Liver (tissue), 8 donors: ENCODE measurements at regions not wholly inside any gene's neighbourhood (a gene's known extent, or its start where the extent isn't known, plus 50 kb on each side); places are given as distances from the start of the nearest gene placed in this dataset.

Source experiments
- DNase-seq: peaks from one replicate; pipeline ENCODE4 v3.0.0-alpha.2; 2017; ENCODE audit warnings: low spot score
- H3K27ac ChIP-seq, 2 donors: one replicate each; pipeline ENCODE4 v1.7.0; 2013; ENCODE audit warnings: inconsistent platforms in 2 of 2, low read length in 2 of 2, control low read depth in 1 of 2, low read depth in 1 of 2, mild to moderate bottlenecking in 1 of 2
- H3K27me3 ChIP-seq, 4 donors: one replicate each; pipeline versions ENCODE4 v1.6.1 to v1.7.0; 2013; ENCODE audit warnings: low read length in 3 of 4, inconsistent platforms in 1 of 4, mild to moderate bottlenecking in 1 of 4, moderate library complexity in 1 of 4; ENCODE audit not compliant: control insufficient read depth in 4 of 4, insufficient read depth in 4 of 4
- H3K36me3 ChIP-seq, 4 donors: one replicate each; pipeline versions ENCODE4 v1.6.1 to v1.7.0; 2013; ENCODE audit warnings: low read length in 3 of 4, mild to moderate bottlenecking in 3 of 4, low read depth in 1 of 4, moderate library complexity in 1 of 4; ENCODE audit not compliant: control insufficient read depth in 4 of 4, insufficient read depth in 3 of 4
- H3K4me1 ChIP-seq, 4 donors: one replicate each; pipeline versions ENCODE4 v1.6.1 to v1.7.0; 2013; ENCODE audit warnings: low read length in 3 of 4, mild to moderate bottlenecking in 3 of 4, moderate library complexity in 1 of 4; ENCODE audit not compliant: control insufficient read depth in 4 of 4, insufficient read depth in 4 of 4
- H3K4me3 ChIP-seq, 3 donors: one replicate each; pipeline versions ENCODE4 v1.6.1 to v1.7.0; 2013; ENCODE audit warnings: low read length in 3 of 3, control low read depth in 1 of 3, low read depth in 1 of 3, mild to moderate bottlenecking in 1 of 3
- H3K9ac ChIP-seq, 2 donors: one replicate each; pipeline ENCODE4 v1.7.0; 2013; ENCODE audit warnings: low read length in 2 of 2, mild to moderate bottlenecking in 2 of 2, moderate library complexity in 2 of 2, control low read depth in 1 of 2, low read depth in 1 of 2
- H3K9me3 ChIP-seq, 4 donors: one replicate each; pipeline versions ENCODE4 v1.6.1 to v1.7.0; 2013; ENCODE audit warnings: low read length in 3 of 4; ENCODE audit not compliant: control insufficient read depth in 4 of 4
- CTCF ChIP-seq: fragments of 150-350 bp; IDR thresholded peaks from 2 replicates; pipeline ENCODE4 v1.5.1; 2017; ENCODE audit warnings: improper control_type of control experiment, low read depth, low read length; ENCODE audit not compliant: missing input control
- EGR1 ChIP-seq, 2 donors: IDR thresholded peaks; 2 replicates each; pipeline ENCODE4 v1.6.1; 2016 to 2018; ENCODE audit warnings: antibody characterized with exemption in 2 of 2, low read depth in 2 of 2
- FOXA1 ChIP-seq: IDR thresholded peaks from 2 replicates; pipeline ENCODE4 v1.6.1; 2016; ENCODE audit warnings: antibody characterized with exemption
- FOXA2 ChIP-seq: IDR thresholded peaks from 2 replicates; pipeline ENCODE4 v1.6.1; 2016; ENCODE audit warnings: antibody characterized with exemption
- GABPA ChIP-seq, 2 donors: IDR thresholded peaks in 1 of 2; conservative IDR thresholded peaks in 1 of 2; 2 replicates each; pipeline ENCODE4 v1.6.1; 2016; ENCODE audit warnings: antibody characterized with exemption in 2 of 2, mild to moderate bottlenecking in 1 of 2, moderate library complexity in 1 of 2
- HNF4A ChIP-seq, 2 donors: conservative IDR thresholded peaks; 2 replicates each; pipeline ENCODE4 v1.6.1; 2016; ENCODE audit warnings: antibody characterized with exemption in 2 of 2, mild to moderate bottlenecking in 2 of 2
- HNF4G ChIP-seq: IDR thresholded peaks from 2 replicates; pipeline ENCODE4 v1.6.1; 2016; ENCODE audit warnings: antibody characterized with exemption
- JUND ChIP-seq, 2 donors: IDR thresholded peaks; 2 replicates each; pipeline ENCODE4 v1.6.1; 2016; ENCODE audit warnings: antibody characterized with exemption in 2 of 2
- NR2F2 ChIP-seq: IDR thresholded peaks from 2 replicates; pipeline ENCODE4 v1.6.1; 2016; ENCODE audit warnings: antibody characterized with exemption
- RAD21 ChIP-seq, 2 donors: IDR thresholded peaks; 2 replicates each; pipeline ENCODE4 v1.6.1; 2016; ENCODE audit warnings: antibody characterized with exemption in 2 of 2, mild to moderate bottlenecking in 2 of 2
- REST ChIP-seq: IDR thresholded peaks from 2 replicates; pipeline ENCODE4 v1.6.1; 2016; ENCODE audit warnings: antibody characterized with exemption, mild to moderate bottlenecking
- RXRA ChIP-seq, 2 donors: IDR thresholded peaks; 2 replicates each; pipeline ENCODE4 v1.6.1; 2017 to 2018; ENCODE audit warnings: antibody characterized with exemption in 2 of 2, mild to moderate bottlenecking in 1 of 2
- SP1 ChIP-seq: IDR thresholded peaks from 2 replicates; pipeline ENCODE4 v1.6.1; 2018; ENCODE audit warnings: antibody characterized with exemption, mild to moderate bottlenecking
- TAF1 ChIP-seq: conservative IDR thresholded peaks from 2 replicates; pipeline ENCODE4 v1.6.1; 2016; ENCODE audit warnings: antibody characterized with exemption, mild to moderate bottlenecking
- YY1 ChIP-seq: IDR thresholded peaks from 2 replicates; pipeline ENCODE4 v1.6.1; 2016; ENCODE audit warnings: antibody characterized with exemption, mild to moderate bottlenecking
- WGBS: extraction: QIAGEN DNeasy Blood & Tissue Kit; methylation state at CpG from one replicate; pipeline ENCODE4 v1.1.7; 2013; 5-methylcytosine and 5-hydroxymethylcytosine counted together
- TF ChIP-seq, protein P1 (sequence below): IDR thresholded peaks from 2 replicates; pipeline ENCODE4 v1.6.1; 2016; ENCODE audit warnings: antibody characterized with exemption
- TF ChIP-seq, protein P2 (sequence below): IDR thresholded peaks from 2 replicates; pipeline ENCODE4 v1.6.1; 2016; ENCODE audit warnings: antibody characterized with exemption
- TF ChIP-seq, protein P3 (sequence below): IDR thresholded peaks from 2 replicates; pipeline ENCODE4 v1.6.1; 2016; ENCODE audit warnings: antibody characterized with exemption
- donor health status: healthy.
- donor health status: healthy.
- donor health status: healthy.
- donor health status: healthy.
- donor health status: healthy.

DNA sequence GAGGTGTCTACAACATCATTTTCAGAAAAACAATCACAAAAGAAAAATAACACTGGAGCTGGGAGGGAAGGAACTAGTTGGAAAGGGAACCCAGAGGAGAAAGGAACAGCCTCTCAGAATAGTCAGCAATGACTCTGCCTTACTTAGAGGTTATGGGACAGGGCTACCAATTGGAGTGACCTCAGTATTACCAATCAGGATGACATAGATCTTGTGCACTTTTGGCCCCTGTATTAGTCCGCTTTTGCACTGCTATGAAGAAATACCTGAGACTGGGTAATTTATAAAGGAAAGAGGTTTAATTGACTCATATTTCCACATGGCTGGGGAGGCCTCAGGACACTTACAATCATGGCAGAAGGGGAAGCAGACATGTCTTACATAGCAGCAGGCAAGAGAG, 99.7 kb upstream of the SDK1 start:
- H3K36me3 ChIP-seq = no peaks in the 10 kb centered on the region
- H3K4me1 ChIP-seq = no peaks in the 10 kb centered on the region
- peaks cover 0 to 5% (median 0%) of the 10 kb centered on the region in 4 donors for H3K9me3 ChIP-seq
- H3K4me3 ChIP-seq = no peak overlapping the region
- no peak for TF ChIP-seq HNF4A (conservative IDR thresholded peaks at IDR 0.05)
- TF ChIP-seq, protein P1, sequence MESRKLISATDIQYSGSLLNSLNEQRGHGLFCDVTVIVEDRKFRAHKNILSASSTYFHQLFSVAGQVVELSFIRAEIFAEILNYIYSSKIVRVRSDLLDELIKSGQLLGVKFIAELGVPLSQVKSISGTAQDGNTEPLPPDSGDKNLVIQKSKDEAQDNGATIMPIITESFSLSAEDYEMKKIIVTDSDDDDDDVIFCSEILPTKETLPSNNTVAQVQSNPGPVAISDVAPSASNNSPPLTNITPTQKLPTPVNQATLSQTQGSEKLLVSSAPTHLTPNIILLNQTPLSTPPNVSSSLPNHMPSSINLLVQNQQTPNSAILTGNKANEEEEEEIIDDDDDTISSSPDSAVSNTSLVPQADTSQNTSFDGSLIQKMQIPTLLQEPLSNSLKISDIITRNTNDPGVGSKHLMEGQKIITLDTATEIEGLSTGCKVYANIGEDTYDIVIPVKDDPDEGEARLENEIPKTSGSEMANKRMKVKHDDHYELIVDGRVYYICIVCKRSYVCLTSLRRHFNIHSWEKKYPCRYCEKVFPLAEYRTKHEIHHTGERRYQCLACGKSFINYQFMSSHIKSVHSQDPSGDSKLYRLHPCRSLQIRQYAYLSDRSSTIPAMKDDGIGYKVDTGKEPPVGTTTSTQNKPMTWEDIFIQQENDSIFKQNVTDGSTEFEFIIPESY = no peak
- TF ChIP-seq SP1 = no peak
- TF ChIP-seq TAF1 = no peak
- TF ChIP-seq, protein P2, sequence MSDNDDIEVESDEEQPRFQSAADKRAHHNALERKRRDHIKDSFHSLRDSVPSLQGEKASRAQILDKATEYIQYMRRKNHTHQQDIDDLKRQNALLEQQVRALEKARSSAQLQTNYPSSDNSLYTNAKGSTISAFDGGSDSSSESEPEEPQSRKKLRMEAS = no peak
- TF ChIP-seq FOXA2 = no peak
- TF ChIP-seq RAD21 (IDR thresholded peaks at IDR 0.05) = no peak
- no peak for TF ChIP-seq FOXA1
- TF ChIP-seq EGR1 (IDR thresholded peaks at IDR 0.05; ENCODE audit: low read depth in 2 of 2) = no peak
- no peak for TF ChIP-seq RXRA (IDR thresholded peaks at IDR 0.05)
- no peak for TF ChIP-seq YY1
- TF ChIP-seq CTCF = no peak
- TF ChIP-seq, protein P3, sequence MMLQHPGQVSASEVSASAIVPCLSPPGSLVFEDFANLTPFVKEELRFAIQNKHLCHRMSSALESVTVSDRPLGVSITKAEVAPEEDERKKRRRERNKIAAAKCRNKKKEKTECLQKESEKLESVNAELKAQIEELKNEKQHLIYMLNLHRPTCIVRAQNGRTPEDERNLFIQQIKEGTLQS = no peak
- TF ChIP-seq JUND (IDR thresholded peaks at IDR 0.05) = no peak
- TF ChIP-seq REST = no peak
- no peak for TF ChIP-seq NR2F2
- TF ChIP-seq HNF4G = no peak
- no peak for TF ChIP-seq GABPA (IDR thresholded peaks at IDR 0.05 in 1 of 2, conservative IDR thresholded peaks at IDR 0.05 in 1 of 2)
- no peak overlapping the region for H3K27ac ChIP-seq
- DNase-seq = no peak
- H3K9ac ChIP-seq = no peak overlapping the region
- no peaks in the 10 kb centered on the region for H3K27me3 ChIP-seq
- 93% methylated on average over 1 of the region's 1 CpG for WGBS
